ENCODE measurements at regions not wholly inside any gene's neighbourhood (a gene's known extent, or its start where the extent isn't known, plus 50 kb on each side); places are given as distances from the start of the nearest gene placed in this dataset.

GRCh38 chr11:33412241-33412640, 155.1 kb downstream of the HIPK3 start:
- DNase-seq (ENCODE audit: low read depth), result no peak

GRCh38 chr11:33411751-33412150, 154.6 kb downstream of the HIPK3 start:
- DNase-seq (ENCODE audit: low read depth), result no peak

- no peak for DNase-seq (ENCODE audit: low read depth)
Measured at GRCh38 chr11:33410086-33410765, 153.0 kb downstream of the HIPK3 start.
